HG03280 (cell line): ENCODE measurements at regions not wholly inside any gene's neighbourhood (a gene's known extent, or its start where the extent isn't known, plus 50 kb on each side); places are given as distances from the start of the nearest gene placed in this dataset.

Source experiments
- ATAC-seq: cut with Tn5 transposase; IDR thresholded peaks from one replicate; pipeline ENCODE4 v1.9.1; 2021; ENCODE audit warnings: mild to moderate bottlenecking, moderate library complexity; ENCODE audit not compliant: unreplicated experiment

GRCh38 chr11:29959488-29959887, 57.3 kb downstream of the KCNA4 start:
- no peak for ATAC-seq

- no peak for ATAC-seq
These were observed 59.4 kb downstream of the KCNA4 start for GRCh38 chr11:29957431-29957830.

- ATAC-seq, result no peak
These were observed 60.7 kb downstream of the KCNA4 start for GRCh38 chr11:29956076-29956556.

GRCh38 chr11:29943347-29943746, 73.5 kb downstream of the KCNA4 start:
- ATAC-seq, result no peak

GRCh38 chr11:29937526-29937925, 79.3 kb downstream of the KCNA4 start:
- no peak for ATAC-seq

GRCh38 chr11:29934115-29934638, 82.7 kb downstream of the KCNA4 start:
- no peak for ATAC-seq

GRCh38 chr11:29916040-29916439, 100.8 kb downstream of the KCNA4 start:
- no peak for ATAC-seq

GRCh38 chr11:29914203-29914930, 102.5 kb downstream of the KCNA4 start:
- ATAC-seq, result no peak

GRCh38 chr11:29913352-29913751, 103.5 kb downstream of the KCNA4 start:
- ATAC-seq, result no peak

- ATAC-seq, result no peak
These were observed 116.4 kb downstream of the KCNA4 start for GRCh38 chr11:29900382-29900781.

GRCh38 chr11:29879560-29879959, 137.3 kb downstream of the KCNA4 start:
- no peak for ATAC-seq

GRCh38 chr11:29876192-29876591, 140.6 kb downstream of the KCNA4 start:
- ATAC-seq, result no peak

GRCh38 chr11:29847219-29847618, 169.6 kb downstream of the KCNA4 start:
- ATAC-seq, result no peak

GRCh38 chr11:29844701-29845379, 172.0 kb downstream of the KCNA4 start:
- no peak for ATAC-seq

GRCh38 chr11:29844031-29844430, 172.8 kb downstream of the KCNA4 start:
- no peak for ATAC-seq

GRCh38 chr11:29842061-29842460, 174.8 kb downstream of the KCNA4 start:
- no peak for ATAC-seq

- ATAC-seq, result no peak
These were observed 190.0 kb downstream of the KCNA4 start for GRCh38 chr11:29826878-29827277.

- no peak for ATAC-seq
These were observed 200.5 kb downstream of the KCNA4 start for GRCh38 chr11:29816359-29816758.

GRCh38 chr11:29809121-29809520, 207.7 kb downstream of the KCNA4 start:
- ATAC-seq, result no peak

GRCh38 chr11:29802522-29802921, 214.3 kb downstream of the KCNA4 start:
- ATAC-seq, result no peak

- ATAC-seq, result no peak
These were observed 215.3 kb downstream of the KCNA4 start for GRCh38 chr11:29801561-29801960.

GRCh38 chr11:29786092-29786491, 230.7 kb downstream of the KCNA4 start:
- no peak for ATAC-seq
